Hematopoietic multipotent progenitor cell treated with erythropoietin and hydrocortisone succinate and interleukin-3 and kit ligand, for 17 days (in vitro differentiated cells): ENCODE measurements at regions not wholly inside any gene's neighbourhood (a gene's known extent, or its start where the extent isn't known, plus 50 kb on each side); places are given as distances from the start of the nearest gene placed in this dataset.
"Not testable (repeated sequence)": the region's sequence is repeated elsewhere in the genome, so short reads cannot be mapped to it uniquely, and the experiment has no call there.

Experiments used
- DNase-seq: peaks from one replicate; pipeline ENCODE4 v3.0.0-alpha.2; 2015; ENCODE audit warnings: low spot score

DNA sequence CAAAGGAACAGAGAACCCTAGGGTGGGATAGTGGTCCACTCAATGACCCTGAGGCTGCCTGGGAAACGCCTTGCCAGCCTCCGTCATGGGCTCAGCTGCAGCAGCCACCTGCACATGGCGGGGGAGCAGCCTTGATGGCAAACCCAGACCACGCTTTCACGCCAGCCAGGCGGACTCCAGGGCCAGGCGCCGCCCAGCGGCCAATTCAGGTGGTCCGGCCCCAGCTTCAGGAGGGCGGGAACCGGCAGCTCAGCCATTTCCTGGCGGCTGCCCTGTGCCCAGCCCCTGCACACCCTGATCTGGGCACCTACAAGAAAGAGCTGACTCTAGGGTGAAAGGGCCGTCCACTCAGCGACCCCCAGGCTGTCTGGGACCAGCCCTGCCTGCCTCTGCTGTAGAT is 87.5 kb downstream of the POTEG start:
- DNase-seq = not testable (repeated sequence)

DNA sequence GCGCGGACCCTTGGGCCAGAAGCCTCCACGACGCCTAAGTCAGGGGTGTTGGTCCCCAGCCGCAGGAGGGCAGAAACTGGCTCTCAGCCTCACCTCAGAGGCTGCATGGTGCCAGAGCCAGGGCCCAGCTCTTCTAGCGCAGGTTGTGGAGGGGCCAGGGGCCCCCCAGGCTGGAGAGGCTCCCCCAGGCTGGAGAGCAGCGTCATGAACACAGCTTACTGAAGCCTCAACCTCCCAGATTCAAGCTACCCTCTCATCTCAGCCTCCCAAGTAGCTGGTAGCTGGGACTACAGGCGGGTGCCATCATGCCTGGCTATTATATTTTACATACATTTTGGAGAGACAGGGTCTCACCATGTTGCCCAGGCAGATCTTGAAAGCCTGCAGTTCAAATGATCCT is 87.0 kb downstream of the POTEG start:
- DNase-seq = not testable (repeated sequence)
